CD8-positive, alpha-beta memory T cell (primary cell): ENCODE measurements at regions not wholly inside any gene's neighbourhood (a gene's known extent, or its start where the extent isn't known, plus 50 kb on each side); places are given as distances from the start of the nearest gene placed in this dataset.
"Not testable (repeated sequence)": the region's sequence is repeated elsewhere in the genome, so short reads cannot be mapped to it uniquely, and the experiment has no call there.

Source experiments
- CTCF ChIA-PET: fragments of 350-600 bp; sonication (Branson Sonifier 250); formaldehyde crosslinking; loops from one replicate; lab custom pipeline; 2021; ENCODE audit warnings: antibody characterized with exemption; lab: Charles Lee
- POLR2A ChIA-PET: fragments of 350-600 bp; sonication (Branson Sonifier 250); formaldehyde crosslinking; loops from one replicate; lab custom pipeline; 2021; ENCODE audit warnings: antibody characterized with exemption; lab: Charles Lee
- DNase-seq, 5 donors: peaks; one replicate each; pipeline versions ENCODE4 v3.0.0 to v3.0.0-alpha.2; 2020 to 2022; ENCODE audit warnings: mixed read lengths in 1 of 5
- H3K27ac ChIP-seq: one replicate; pipeline ENCODE4 v1.7.0; 2013; ENCODE audit warnings: low read depth, mild to moderate bottlenecking, low read length, moderate library complexity
- H3K27me3 ChIP-seq: 2 replicates; pipeline ENCODE4 v1.7.0; 2013; ENCODE audit warnings: low read length, mild to moderate bottlenecking; ENCODE audit not compliant: insufficient read depth, poor library complexity, severe bottlenecking
- H3K36me3 ChIP-seq: 2 replicates; pipeline ENCODE4 v1.7.0; 2013; ENCODE audit warnings: mild to moderate bottlenecking, low read length, moderate library complexity; ENCODE audit not compliant: insufficient read depth
- H3K4me1 ChIP-seq: 2 replicates; pipeline ENCODE4 v1.7.0; 2013; ENCODE audit warnings: mild to moderate bottlenecking, low read length, moderate library complexity; ENCODE audit not compliant: insufficient read depth
- H3K4me3 ChIP-seq: 2 replicates; pipeline ENCODE4 v1.7.0; 2013; ENCODE audit warnings: mild to moderate bottlenecking, low read length
- H3K9me3 ChIP-seq: 2 replicates; pipeline ENCODE4 v1.7.0; 2013; ENCODE audit warnings: mild to moderate bottlenecking, low read length
- H3K27ac Mint-ChIP-seq, 8 donors: one replicate each; pipeline ENCODE4 v1.8.0; 2020 to 2021; ENCODE audit warnings: mixed read lengths in 8 of 8, mild to moderate bottlenecking in 6 of 8, inconsistent platforms in 3 of 8, moderate library complexity in 3 of 8
- H3K27me3 Mint-ChIP-seq, 2 donors: one replicate each; pipeline ENCODE4 v1.8.0; 2020 to 2021; ENCODE audit warnings: mixed read lengths in 2 of 2, mild to moderate bottlenecking in 1 of 2, moderate library complexity in 1 of 2
- H3K36me3 Mint-ChIP-seq, 3 donors: one replicate each; pipeline ENCODE4 v1.8.0; 2020 to 2021; ENCODE audit warnings: mixed read lengths in 3 of 3, inconsistent platforms in 1 of 3, mild to moderate bottlenecking in 1 of 3
- H3K4me1 Mint-ChIP-seq, 3 donors: one replicate each; pipeline ENCODE4 v1.8.0; 2020 to 2021; ENCODE audit warnings: mixed read lengths in 3 of 3, inconsistent platforms in 1 of 3, mild to moderate bottlenecking in 1 of 3
- H3K4me3 Mint-ChIP-seq, 7 donors: one replicate each; pipeline ENCODE4 v1.8.0; 2020 to 2021; ENCODE audit warnings: mixed read lengths in 7 of 7, mild to moderate bottlenecking in 6 of 7, moderate library complexity in 4 of 7, inconsistent platforms in 2 of 7
- H3K9me3 Mint-ChIP-seq, 5 donors: one replicate each; pipeline ENCODE4 v1.8.0; 2020 to 2022; ENCODE audit warnings: mixed read lengths in 5 of 5, mild to moderate bottlenecking in 3 of 5, moderate library complexity in 2 of 5, inconsistent platforms in 1 of 5

GRCh38 chr7:138249975-138250374 lies 173.7 kb downstream of the AKR1D1 start:
- Histone ChIP-seq H3K9me3 (no peaks in the 10 kb centered on the region), H3K4me3 (no peak overlapping the region), H3K27me3 (no peaks in the 10 kb centered on the region), H3K36me3 (no peaks in the 10 kb centered on the region), H3K27ac (no peak overlapping the region), H3K4me1 (no peaks in the 10 kb centered on the region)
- no peaks in the 10 kb centered on the region for H3K36me3 Mint-ChIP-seq
- CTCF ChIA-PET, result no interaction called here
- H3K4me3 Mint-ChIP-seq, result no peak overlapping the region
- no peaks in the 10 kb centered on the region for H3K4me1 Mint-ChIP-seq
- DNase-seq, result no peak
- no peak overlapping the region for H3K27ac Mint-ChIP-seq
- H3K27me3 Mint-ChIP-seq, result peaks cover 6 to 9% of the 10 kb centered on the region in 2 donors
- peaks cover 0 to 8% (median 7%) of the 10 kb centered on the region in 5 donors for H3K9me3 Mint-ChIP-seq
- POLR2A ChIA-PET, result no interaction called here

- H3K4me1 Mint-ChIP-seq, CTCF ChIA-PET, H3K36me3 ChIP-seq, POLR2A ChIA-PET, H3K4me1 ChIP-seq, H3K27me3 ChIP-seq, H3K4me3 ChIP-seq, H3K9me3 Mint-ChIP-seq, H3K36me3 Mint-ChIP-seq, DNase-seq, H3K9me3 ChIP-seq, H3K27ac Mint-ChIP-seq, H3K27ac ChIP-seq, H3K4me3 Mint-ChIP-seq: not testable (repeated sequence)
- H3K27me3 Mint-ChIP-seq, result peaks cover 5 to 13% of the 10 kb centered on the region in 2 donors
Observed at GRCh38 chr7:138252666-138253065, 176.4 kb downstream of the AKR1D1 start.

GRCh38 chr7:138254444-138254843 lies 178.2 kb downstream of the AKR1D1 start:
- Histone ChIP-seq H3K36me3 (no peaks in the 10 kb centered on the region), H3K27ac (no peak overlapping the region), H3K4me3 (no peak overlapping the region), H3K27me3 (no peaks in the 10 kb centered on the region), H3K9me3 (no peaks in the 10 kb centered on the region), H3K4me1 (no peaks in the 10 kb centered on the region)
- Mint-ChIP-seq H3K27me3 (peaks cover 5 to 13% of the 10 kb centered on the region in 2 donors), H3K27ac (no peak overlapping the region), H3K4me1 (no peaks in the 10 kb centered on the region), H3K9me3 (no peaks in the 10 kb centered on the region), H3K36me3 (no peaks in the 10 kb centered on the region), H3K4me3 (no peak overlapping the region)
- ChIA-PET CTCF (no interaction called here), POLR2A (no interaction called here)
- no peak for DNase-seq

- H3K9me3 ChIP-seq, result no peaks in the 10 kb centered on the region
- H3K4me3 Mint-ChIP-seq, result no peak overlapping the region
- ChIA-PET POLR2A (no interaction called here), CTCF (no interaction called here)
- no peaks in the 10 kb centered on the region for H3K27me3 ChIP-seq
- DNase-seq, result no peak
- H3K36me3 Mint-ChIP-seq, result no peaks in the 10 kb centered on the region
- H3K36me3 ChIP-seq, result no peaks in the 10 kb centered on the region
- peaks cover 5 to 10% of the 10 kb centered on the region in 2 donors for H3K27me3 Mint-ChIP-seq
- H3K4me1 Mint-ChIP-seq, result no peaks in the 10 kb centered on the region
- H3K4me1 ChIP-seq, result no peaks in the 10 kb centered on the region
- no peak overlapping the region for H3K4me3 ChIP-seq
- H3K27ac Mint-ChIP-seq, result peak overlapping the region in 1 of 8 donors; percentile 12
- H3K9me3 Mint-ChIP-seq, result no peaks in the 10 kb centered on the region
- peak overlapping the region; percentile 17 for H3K27ac ChIP-seq
Observed at GRCh38 chr7:138257459-138258196, 181.4 kb downstream of the AKR1D1 start.

- Mint-ChIP-seq H3K9me3 (no peaks in the 10 kb centered on the region), H3K4me1 (no peaks in the 10 kb centered on the region), H3K4me3 (no peak overlapping the region), H3K36me3 (no peaks in the 10 kb centered on the region), H3K27ac (no peak overlapping the region), H3K27me3 (peaks cover 3 to 9% of the 10 kb centered on the region in 2 donors)
- H3K36me3 ChIP-seq, result no peaks in the 10 kb centered on the region
- no peaks in the 10 kb centered on the region for H3K27me3 ChIP-seq
- H3K27ac ChIP-seq, result peak overlapping the region; percentile 17
- no peaks in the 10 kb centered on the region for H3K4me1 ChIP-seq
- H3K9me3 ChIP-seq, result no peaks in the 10 kb centered on the region
- ChIA-PET CTCF (no interaction called here), POLR2A (no interaction called here)
- DNase-seq, result no peak
- H3K4me3 ChIP-seq, result no peak overlapping the region
Observed at GRCh38 chr7:138258197-138258559, 181.9 kb downstream of the AKR1D1 start.

- CTCF ChIA-PET, result no interaction called here
- H3K4me3 Mint-ChIP-seq, result no peak overlapping the region
Observed at GRCh38 chr7:138259675-138260074, 183.4 kb downstream of the AKR1D1 start.

GRCh38 chr7:138267934-138268333 lies 191.7 kb downstream of the AKR1D1 start:
- Mint-ChIP-seq H3K27ac (no peak overlapping the region), H3K9me3 (peaks cover 0 to 5% (median 0%) of the 10 kb centered on the region in 5 donors), H3K36me3 (no peaks in the 10 kb centered on the region), H3K4me1 (no peaks in the 10 kb centered on the region), H3K4me3 (no peak overlapping the region), H3K27me3 (peaks cover 3 to 6% of the 10 kb centered on the region in 2 donors)
- H3K9me3 ChIP-seq, result no peaks in the 10 kb centered on the region
- CTCF ChIA-PET, result no interaction called here
- H3K27ac ChIP-seq, result no peak overlapping the region
- H3K36me3 ChIP-seq, result no peaks in the 10 kb centered on the region
- no peaks in the 10 kb centered on the region for H3K4me1 ChIP-seq
- H3K27me3 ChIP-seq, result no peaks in the 10 kb centered on the region
- DNase-seq, result no peak
- no peak overlapping the region for H3K4me3 ChIP-seq
- POLR2A ChIA-PET, result no interaction called here

More at GRCh38 chr7:138259675-138260074, 183.4 kb downstream of the AKR1D1 start:
- Histone ChIP-seq H3K9me3 (no peaks in the 10 kb centered on the region), H3K27ac (no peak overlapping the region), H3K4me3 (no peak overlapping the region), H3K36me3 (no peaks in the 10 kb centered on the region), H3K27me3 (no peaks in the 10 kb centered on the region), H3K4me1 (no peaks in the 10 kb centered on the region)
- Mint-ChIP-seq H3K9me3 (no peaks in the 10 kb centered on the region), H3K36me3 (no peaks in the 10 kb centered on the region), H3K27ac (no peak overlapping the region), H3K27me3 (peaks cover 0 to 5% of the 10 kb centered on the region in 2 donors), H3K4me1 (no peaks in the 10 kb centered on the region)
- POLR2A ChIA-PET, result no interaction called here
- DNase-seq, result no peak

GRCh38 chr7:138276891-138277290 lies 183.2 kb upstream of the TRIM24 start:
- H3K36me3 Mint-ChIP-seq, result no peaks in the 10 kb centered on the region

More at GRCh38 chr7:138276891-138277290, 183.2 kb upstream of the TRIM24 start:
- DNase-seq, result no peak
- H3K4me3 Mint-ChIP-seq, result no peak overlapping the region
- no peaks in the 10 kb centered on the region for H3K4me1 ChIP-seq
- H3K4me1 Mint-ChIP-seq, result no peaks in the 10 kb centered on the region
- H3K27ac ChIP-seq, result no peak overlapping the region
- H3K27ac Mint-ChIP-seq, result no peak overlapping the region
- H3K36me3 ChIP-seq, result no peaks in the 10 kb centered on the region
- H3K27me3 Mint-ChIP-seq, result peaks cover 0 to 2% of the 10 kb centered on the region in 2 donors
- ChIA-PET CTCF (no interaction called here), POLR2A (no interaction called here)
- no peak overlapping the region for H3K4me3 ChIP-seq
- no peaks in the 10 kb centered on the region for H3K9me3 ChIP-seq
- H3K9me3 Mint-ChIP-seq, result peaks cover 0 to 5% (median 0%) of the 10 kb centered on the region in 5 donors
- H3K27me3 ChIP-seq, result no peaks in the 10 kb centered on the region
